Thoracic aorta (tissue), 2 donors: ENCODE measurements at regions not wholly inside any gene's neighbourhood (a gene's known extent, or its start where the extent isn't known, plus 50 kb on each side); places are given as distances from the start of the nearest gene placed in this dataset.
A peak's percentile ranks its signal among the peaks of the same experiment; 100 is the strongest.

ENCODE experiments used
- ATAC-seq: fragments of 150-250 bp; one replicate; pipeline ENCODE4 v1.8.0; 2017; ENCODE audit warnings: low read depth; ENCODE audit not compliant: insufficient number of reproducible peaks, low FRiP score
- DNase-seq: peaks from one replicate; pipeline ENCODE4 v3.0.0-alpha.2; 2020; ENCODE audit warnings: low spot score
- H3K27ac ChIP-seq, 2 donors: fragments of 200-600 bp; sonication (generic); 1 replicate in 1 of 2; 2 replicates in 1 of 2; pipeline ENCODE4 v1.5.1; 2016; ENCODE audit warnings: mild to moderate bottlenecking in 2 of 2, moderate library complexity in 2 of 2
- H3K27me3 ChIP-seq: fragments of 200-600 bp; sonication (generic); replicated peaks from 2 replicates; pipeline ENCODE4 v1.6.0; 2016; ENCODE audit warnings: mild to moderate bottlenecking; ENCODE audit not compliant: insufficient read depth
- H3K36me3 ChIP-seq: fragments of 200-600 bp; sonication (generic); one replicate; pipeline ENCODE4 v1.5.1; 2016
- H3K4me1 ChIP-seq, 2 donors: fragments of 200-600 bp; sonication (generic); 1 replicate in 1 of 2; 2 replicates in 1 of 2; pipeline versions ENCODE4 v1.5.1 to v1.6.0; 2016; ENCODE audit warnings: low read depth in 2 of 2, mild to moderate bottlenecking in 1 of 2; ENCODE audit not compliant: control insufficient read depth in 1 of 2
- H3K4me3 ChIP-seq: fragments of 200-600 bp; sonication (generic); 2 replicates; pipeline ENCODE4 v1.5.1; 2016; ENCODE audit warnings: mild to moderate bottlenecking
- H3K9me3 ChIP-seq: fragments of 200-600 bp; sonication (generic); 2 replicates; pipeline ENCODE4 v1.5.1; 2016
- CTCF ChIP-seq: fragments of 200-600 bp; sonication (generic); IDR thresholded peaks from one replicate; pipeline ENCODE4 v1.5.1; 2019; ENCODE audit warnings: antibody characterized with exemption

GRCh38 chr6:113654396-113654795 lies 202.7 kb upstream of the MARCKS start:
- no peak for TF ChIP-seq CTCF
- Histone ChIP-seq H3K4me3 (no peak overlapping the region), H3K9me3 (no peaks in the 10 kb centered on the region), H3K27me3 (no peaks in the 10 kb centered on the region), H3K4me1 (peaks cover 3 to 17% of the 10 kb centered on the region in 2 donors), H3K27ac (peak overlapping the region; percentile 9 to 18), H3K36me3 (no peaks in the 10 kb centered on the region)
- peak; percentile 92 for ATAC-seq
- DNase-seq: peak; percentile 93

- Histone ChIP-seq H3K27ac (no peak overlapping the region), H3K36me3 (no peaks in the 10 kb centered on the region), H3K27me3 (no peaks in the 10 kb centered on the region), H3K9me3 (no peaks in the 10 kb centered on the region), H3K4me3 (no peak overlapping the region), H3K4me1 (peaks cover 0 to 13% of the 10 kb centered on the region in 2 donors)
- no peak for ATAC-seq
- DNase-seq: no peak
- TF ChIP-seq CTCF: no peak
These were observed 201.4 kb upstream of the MARCKS start for GRCh38 chr6:113655761-113656160.

DNA sequence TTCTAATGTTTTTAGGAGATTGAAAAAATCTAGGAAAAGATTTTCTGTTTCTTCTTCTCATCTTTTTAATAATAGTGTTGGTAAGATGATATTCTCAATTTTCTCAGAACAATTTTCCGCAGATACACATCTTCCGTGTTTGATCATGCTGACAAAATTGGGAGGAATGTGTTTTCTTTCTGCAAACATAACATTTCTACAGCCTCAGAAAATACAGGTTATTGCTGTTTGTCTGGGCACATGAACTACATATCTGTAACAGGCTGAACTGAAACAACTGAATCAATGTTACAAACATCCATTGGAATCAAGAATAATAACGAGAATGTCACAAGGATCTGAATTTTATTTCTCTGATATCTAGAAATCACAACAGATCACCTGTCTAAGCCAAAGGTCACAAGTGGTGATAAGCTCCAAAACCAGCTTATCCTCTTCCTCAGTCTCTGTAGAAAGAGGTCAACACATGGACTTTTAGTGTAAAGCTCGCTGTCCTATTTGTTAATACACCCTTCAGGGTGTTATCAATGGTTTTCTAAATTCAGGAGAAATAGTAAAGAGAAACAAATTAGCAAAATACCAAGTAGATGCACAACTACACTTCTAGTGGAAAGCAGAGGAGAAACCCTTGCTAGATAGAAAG lies 197.3 kb upstream of the MARCKS start:
- ATAC-seq: no peak
- Histone ChIP-seq H3K36me3 (no peaks in the 10 kb centered on the region), H3K27me3 (no peaks in the 10 kb centered on the region), H3K9me3 (no peaks in the 10 kb centered on the region), H3K27ac (no peak overlapping the region), H3K4me1 (peaks cover 0 to 1% of the 10 kb centered on the region in 2 donors), H3K4me3 (no peak overlapping the region)
- DNase-seq: no peak
- TF ChIP-seq CTCF: no peak

GRCh38 chr6:113660819-113661218 lies 196.3 kb upstream of the MARCKS start:
- ATAC-seq: no peak
- Histone ChIP-seq H3K27me3 (no peaks in the 10 kb centered on the region), H3K36me3 (no peaks in the 10 kb centered on the region), H3K4me1 (no peaks in the 10 kb centered on the region), H3K4me3 (no peak overlapping the region), H3K27ac (no peak overlapping the region), H3K9me3 (no peaks in the 10 kb centered on the region)
- no peak for TF ChIP-seq CTCF
- no peak for DNase-seq

DNA sequence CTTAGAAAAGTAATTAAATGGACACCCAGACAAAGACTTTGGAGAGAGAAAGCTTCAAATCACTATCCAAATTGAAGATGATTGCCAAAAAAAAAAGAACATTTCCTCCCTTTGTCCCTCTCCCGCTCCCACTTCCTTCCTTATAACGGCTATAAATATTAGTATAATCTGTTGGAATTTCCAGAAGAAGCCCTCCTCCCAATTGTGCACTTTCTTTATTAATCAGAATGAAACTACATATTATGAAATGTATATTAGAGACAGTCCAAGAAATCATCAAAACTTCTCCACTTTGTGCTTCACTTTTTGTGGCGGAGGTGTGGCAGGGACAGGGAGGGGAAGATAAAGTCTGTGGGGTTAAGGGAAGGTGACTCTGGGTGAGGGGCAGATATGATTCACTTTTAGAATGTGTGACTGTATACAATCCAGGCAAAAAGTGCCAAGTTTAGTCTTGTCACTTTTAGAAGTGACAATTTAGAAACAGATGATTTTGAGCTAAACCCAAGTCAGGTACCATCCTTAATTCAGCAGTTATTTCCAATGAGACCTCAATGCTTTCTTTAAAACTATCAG lies 195.0 kb upstream of the MARCKS start:
- Histone ChIP-seq H3K9me3 (no peaks in the 10 kb centered on the region), H3K4me1 (no peaks in the 10 kb centered on the region), H3K4me3 (no peak overlapping the region), H3K36me3 (no peaks in the 10 kb centered on the region), H3K27me3 (no peaks in the 10 kb centered on the region), H3K27ac (no peak overlapping the region)
- ATAC-seq (no peak), DNase-seq (no peak)
- TF ChIP-seq CTCF: no peak
